ACC112 (cell line): ENCODE measurements at regions not wholly inside any gene's neighbourhood (a gene's known extent, or its start where the extent isn't known, plus 50 kb on each side); places are given as distances from the start of the nearest gene placed in this dataset.

Source experiments
- H2AFZ ChIP-seq: fragments of 200-600 bp; sonication (generic); one replicate; pipeline ENCODE4 v1.6.0; 2017; ENCODE audit warnings: antibody characterized with exemption, low read length; ENCODE audit not compliant: unreplicated experiment
- H3K27ac ChIP-seq: fragments of 200-600 bp; sonication (generic); 2 replicates; pipeline ENCODE4 v1.5.1; 2014; ENCODE audit warnings: low read depth, mild to moderate bottlenecking, antibody characterized with exemption, low read length, moderate library complexity
- H3K27me3 ChIP-seq: fragments of 200-600 bp; sonication (generic); 2 replicates; pipeline ENCODE4 v1.6.1; 2014; ENCODE audit warnings: mild to moderate bottlenecking, antibody characterized with exemption, low read length, moderate library complexity, mixed read lengths; ENCODE audit not compliant: insufficient read depth
- H3K36me3 ChIP-seq: fragments of 200-600 bp; sonication (generic); 2 replicates; pipeline ENCODE4 v1.6.1; 2016; ENCODE audit warnings: mild to moderate bottlenecking, antibody characterized with exemption, low read length, moderate library complexity, mixed read lengths; ENCODE audit not compliant: insufficient read depth
- H3K4me1 ChIP-seq: fragments of 200-600 bp; sonication (generic); one replicate; pipeline ENCODE4 v1.6.1; 2016; ENCODE audit warnings: low read length, mixed read lengths; ENCODE audit not compliant: insufficient read depth, unreplicated experiment, control insufficient read depth
- H3K4me3 ChIP-seq: fragments of 200-600 bp; sonication (generic); 2 replicates; pipeline ENCODE4 v1.5.1; 2014; ENCODE audit warnings: mild to moderate bottlenecking, low read depth, low read length
- H3K79me2 ChIP-seq: fragments of 200-600 bp; sonication (generic); one replicate; pipeline ENCODE4 v1.6.0; 2016; ENCODE audit warnings: low read length; ENCODE audit not compliant: control insufficient read depth, unreplicated experiment, insufficient read depth

DNA sequence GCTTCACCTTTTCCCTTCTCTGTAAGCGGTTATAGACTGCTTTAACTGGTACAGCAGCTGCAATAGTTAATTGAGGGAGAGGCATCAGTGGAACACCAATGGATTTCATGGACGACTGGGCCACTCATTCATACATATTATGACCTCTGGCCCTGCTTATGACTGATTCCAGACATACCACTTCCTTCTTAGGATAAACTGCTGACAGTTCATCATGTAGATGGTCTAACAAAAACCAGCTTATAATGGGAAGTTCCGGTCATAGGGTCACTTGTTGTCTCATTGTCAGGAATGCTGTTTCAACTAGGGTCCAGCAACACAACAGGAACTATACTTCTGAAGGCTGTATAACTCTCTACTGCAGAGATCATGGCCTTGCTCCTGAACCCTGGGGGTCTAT, 265.2 kb upstream of the RASA1 start:
- no peaks in the 10 kb centered on the region for H3K79me2 ChIP-seq
- no peaks in the 10 kb centered on the region for H3K27me3 ChIP-seq
- no peaks in the 10 kb centered on the region for H3K36me3 ChIP-seq
- no peak overlapping the region for H3K4me3 ChIP-seq
- no peaks in the 10 kb centered on the region for H3K4me1 ChIP-seq
- no peak overlapping the region for H2AFZ ChIP-seq
- H3K27ac ChIP-seq, result no peak overlapping the region

DNA sequence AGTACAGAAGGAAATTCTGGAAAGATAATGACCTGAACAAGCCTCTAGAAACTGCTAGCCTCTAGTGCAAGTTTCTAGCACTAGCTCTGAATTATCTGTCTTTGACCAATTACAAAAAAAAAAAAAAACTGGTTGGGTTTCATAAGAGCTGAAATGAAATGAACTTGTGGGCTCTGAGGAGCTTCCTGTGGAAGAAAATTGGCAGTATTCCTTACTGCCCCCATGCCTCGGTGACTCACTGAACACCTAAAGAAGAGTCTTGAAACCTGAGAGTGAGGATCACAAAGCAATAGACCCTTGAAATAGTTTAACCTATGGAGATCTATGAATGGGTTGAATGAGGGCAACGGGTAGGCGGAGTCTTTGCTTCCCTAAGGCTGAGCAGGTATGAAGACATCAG, 263.6 kb upstream of the RASA1 start:
- Histone ChIP-seq H3K4me1 (no peaks in the 10 kb centered on the region), H3K27me3 (no peaks in the 10 kb centered on the region), H3K4me3 (no peak overlapping the region), H2AFZ (no peak overlapping the region), H3K27ac (no peak overlapping the region), H3K79me2 (no peaks in the 10 kb centered on the region), H3K36me3 (no peaks in the 10 kb centered on the region)

GRCh38 chr5:87007737-87008136, 259.9 kb upstream of the RASA1 start:
- Histone ChIP-seq H3K79me2 (no peaks in the 10 kb centered on the region), H3K27ac (no peak overlapping the region), H3K4me3 (no peak overlapping the region), H3K27me3 (no peaks in the 10 kb centered on the region), H2AFZ (no peak overlapping the region), H3K36me3 (no peaks in the 10 kb centered on the region), H3K4me1 (no peaks in the 10 kb centered on the region)

DNA sequence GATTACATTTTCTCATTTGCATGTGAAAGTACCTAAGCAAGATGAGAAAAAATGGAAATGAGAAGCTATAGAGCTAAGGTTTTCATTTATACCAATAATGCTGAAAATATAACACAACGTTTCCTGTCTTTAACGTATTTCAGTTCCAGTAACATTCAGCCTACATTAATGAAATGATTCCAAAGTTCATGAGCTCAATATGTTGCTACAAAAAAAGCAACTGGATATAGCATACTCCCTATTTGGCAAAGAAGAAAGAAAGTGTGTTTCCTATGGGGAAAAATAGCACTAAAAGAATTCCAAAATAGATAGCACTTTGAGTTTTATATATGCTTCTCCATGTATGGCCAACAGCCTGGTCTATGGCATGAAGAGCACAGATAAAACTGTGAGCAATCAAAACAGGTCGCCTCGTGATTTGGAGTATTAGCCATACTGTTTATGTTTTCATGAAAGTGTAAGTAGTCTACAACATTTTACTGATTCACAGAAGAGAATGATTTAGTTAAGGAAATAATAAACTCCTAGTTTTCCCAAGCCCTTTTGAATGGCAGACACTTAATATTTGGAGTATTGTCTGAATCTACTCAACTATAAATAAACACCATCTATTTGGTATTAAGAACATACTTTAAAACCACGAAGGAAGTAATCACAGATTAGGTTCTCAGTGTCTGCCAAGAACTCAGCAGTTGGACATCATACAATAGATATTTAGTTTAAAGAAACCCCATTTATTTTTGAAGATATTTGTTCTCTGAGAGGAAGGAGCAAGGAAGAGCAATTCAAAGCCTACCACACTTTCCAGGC, 258.7 kb upstream of the RASA1 start:
- Histone ChIP-seq H2AFZ (peak overlapping the region; percentile 73), H3K27me3 (no peaks in the 10 kb centered on the region), H3K4me1 (no peaks in the 10 kb centered on the region), H3K36me3 (no peaks in the 10 kb centered on the region), H3K27ac (no peak overlapping the region), H3K79me2 (no peaks in the 10 kb centered on the region), H3K4me3 (0 out of 2 replicates have a peak overlapping the region, but pooled peaks have one; percentile 9)

DNA sequence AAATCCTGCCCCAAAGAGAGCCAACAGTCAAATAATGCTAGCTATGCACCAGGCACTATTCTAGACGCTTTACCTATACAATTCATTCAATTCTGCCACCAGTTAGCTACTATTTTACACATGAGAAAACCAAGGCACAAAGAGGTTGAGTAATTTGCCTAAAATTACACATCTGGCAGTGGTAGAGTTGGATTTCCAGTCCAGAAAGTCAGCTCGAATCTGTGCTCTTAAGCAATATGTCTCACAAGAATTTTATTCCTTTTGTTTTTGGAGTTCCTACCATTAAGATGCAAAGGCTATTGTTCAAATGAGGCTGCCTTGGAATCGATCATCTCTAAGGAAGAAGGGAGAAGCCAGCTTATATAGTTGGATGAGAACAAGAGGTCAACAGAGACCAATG, 256.9 kb upstream of the RASA1 start:
- Histone ChIP-seq H3K27ac (no peak overlapping the region), H3K79me2 (no peaks in the 10 kb centered on the region), H3K4me3 (no peak overlapping the region), H2AFZ (peak overlapping the region; percentile 29), H3K4me1 (no peaks in the 10 kb centered on the region), H3K27me3 (no peaks in the 10 kb centered on the region), H3K36me3 (no peaks in the 10 kb centered on the region)

GRCh38 chr5:87015901-87016300, 251.8 kb upstream of the RASA1 start:
- H2AFZ ChIP-seq, result no peak overlapping the region
- H3K4me3 ChIP-seq, result no peak overlapping the region
- no peak overlapping the region for H3K27ac ChIP-seq
- peaks cover 7% of the 10 kb centered on the region for H3K4me1 ChIP-seq
- no peaks in the 10 kb centered on the region for H3K79me2 ChIP-seq
- H3K36me3 ChIP-seq, result no peaks in the 10 kb centered on the region
- no peaks in the 10 kb centered on the region for H3K27me3 ChIP-seq

GRCh38 chr5:87020099-87020934, 247.4 kb upstream of the RASA1 start:
- H2AFZ ChIP-seq, result peak overlapping the region; percentile 49
- no peaks in the 10 kb centered on the region for H3K36me3 ChIP-seq
- H3K79me2 ChIP-seq, result no peaks in the 10 kb centered on the region
- H3K27ac ChIP-seq, result no peak overlapping the region
- H3K4me1 ChIP-seq, result peaks cover 7% of the 10 kb centered on the region
- peaks cover 1% of the 10 kb centered on the region; the same call in 1 of the 2 replicates for H3K27me3 ChIP-seq
- H3K4me3 ChIP-seq, result no peak overlapping the region

DNA sequence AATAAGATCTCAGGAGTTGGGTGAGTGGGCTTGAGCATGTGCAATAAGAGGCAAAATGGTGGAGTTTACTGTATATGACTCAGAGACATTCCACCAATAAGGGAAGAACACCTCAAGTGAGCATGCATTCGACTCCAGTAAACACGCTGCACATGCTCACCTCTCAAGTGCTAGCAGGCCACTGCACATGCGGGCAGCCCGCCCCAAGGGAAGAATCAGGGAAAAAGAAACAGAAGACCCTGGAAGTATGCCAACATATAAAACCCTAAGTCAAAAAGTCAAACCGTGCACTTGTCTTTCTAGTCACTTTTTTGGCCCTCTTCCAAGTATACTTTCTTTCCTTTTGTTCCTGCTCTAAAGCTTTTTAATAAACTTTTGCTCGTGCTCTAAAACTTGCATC, 245.3 kb upstream of the RASA1 start:
- Histone ChIP-seq H3K79me2 (no peaks in the 10 kb centered on the region), H3K4me1 (peaks cover 7% of the 10 kb centered on the region), H3K27me3 (peaks cover 12% of the 10 kb centered on the region; the same call in 1 of the 2 replicates), H3K27ac (no peak overlapping the region), H3K4me3 (no peak overlapping the region), H3K36me3 (no peaks in the 10 kb centered on the region), H2AFZ (no peak overlapping the region)

GRCh38 chr5:87027570-87027969, 240.1 kb upstream of the RASA1 start:
- H2AFZ ChIP-seq, result no peak overlapping the region
- no peak overlapping the region for H3K4me3 ChIP-seq
- H3K36me3 ChIP-seq, result no peaks in the 10 kb centered on the region
- H3K4me1 ChIP-seq, result no peaks in the 10 kb centered on the region
- H3K27ac ChIP-seq, result no peak overlapping the region
- H3K79me2 ChIP-seq, result no peaks in the 10 kb centered on the region
- H3K27me3 ChIP-seq, result peaks cover 59% of the 10 kb centered on the region

- no peak overlapping the region for H3K4me3 ChIP-seq
- no peak overlapping the region for H2AFZ ChIP-seq
- H3K4me1 ChIP-seq, result no peaks in the 10 kb centered on the region
- H3K36me3 ChIP-seq, result no peaks in the 10 kb centered on the region
- no peak overlapping the region for H3K27ac ChIP-seq
- no peaks in the 10 kb centered on the region for H3K79me2 ChIP-seq
- peaks cover 59% of the 10 kb centered on the region for H3K27me3 ChIP-seq
Measured at GRCh38 chr5:87029951-87030350, 237.7 kb upstream of the RASA1 start.

DNA sequence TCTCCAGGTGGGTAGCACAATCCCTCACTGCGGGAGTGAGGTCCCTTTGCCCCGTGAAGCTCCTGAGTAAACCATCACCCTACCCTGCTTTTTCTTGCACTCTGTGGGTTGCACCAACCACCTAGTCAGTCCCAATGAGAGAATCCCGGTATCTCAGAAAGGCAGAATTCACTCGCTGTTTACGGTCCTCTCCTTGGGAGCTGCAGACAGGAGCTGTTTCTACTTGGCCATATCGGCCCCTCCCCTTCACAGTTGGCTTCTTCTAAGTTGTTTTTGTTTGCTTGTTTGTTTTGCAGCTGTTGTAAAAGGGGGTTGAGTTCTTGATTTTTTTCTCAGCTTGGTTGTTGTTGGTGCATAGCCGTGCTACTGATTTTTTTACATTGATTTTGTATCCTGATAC, 237.0 kb upstream of the RASA1 start:
- H3K36me3 ChIP-seq, result no peaks in the 10 kb centered on the region
- H2AFZ ChIP-seq, result no peak overlapping the region
- peaks cover 54% of the 10 kb centered on the region for H3K27me3 ChIP-seq
- H3K4me3 ChIP-seq, result no peak overlapping the region
- H3K79me2 ChIP-seq, result no peaks in the 10 kb centered on the region
- H3K27ac ChIP-seq, result no peak overlapping the region
- H3K4me1 ChIP-seq, result no peaks in the 10 kb centered on the region
